NCI-H1417 treated with DMSO at 0.1 percent for 48 hours (cell line): ENCODE measurements at regions not wholly inside any gene's neighbourhood (a gene's known extent, or its start where the extent isn't known, plus 50 kb on each side); places are given as distances from the start of the nearest gene placed in this dataset.
"Not testable (repeated sequence)": the region's sequence is repeated elsewhere in the genome, so short reads cannot be mapped to it uniquely, and the experiment has no call there.

Experiments
- DNase-seq: peaks from one replicate; lab custom pipeline; 2025; lab: John Stamatoyannopoulos, UW

DNA sequence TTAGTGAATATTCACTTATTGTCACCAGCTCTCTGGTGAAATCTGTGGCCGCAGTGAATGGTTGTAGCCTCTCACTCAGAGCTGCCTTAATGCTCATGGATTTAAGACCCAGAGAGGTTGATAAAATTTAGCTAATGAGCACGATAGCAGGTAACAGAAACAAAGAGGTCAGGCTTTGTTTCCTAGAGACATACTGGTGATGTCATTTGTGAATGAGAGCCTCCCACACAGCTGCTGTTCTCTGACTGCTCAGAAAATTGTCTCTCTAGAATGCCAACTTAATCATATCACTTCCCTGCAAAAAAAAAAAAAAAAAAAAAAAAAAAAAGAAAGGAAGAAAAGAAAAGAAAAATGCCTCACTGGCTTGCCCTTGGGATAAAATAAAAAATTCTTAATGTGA lies 411.7 kb upstream of the MYT1L start:
- DNase-seq = no peak

DNA sequence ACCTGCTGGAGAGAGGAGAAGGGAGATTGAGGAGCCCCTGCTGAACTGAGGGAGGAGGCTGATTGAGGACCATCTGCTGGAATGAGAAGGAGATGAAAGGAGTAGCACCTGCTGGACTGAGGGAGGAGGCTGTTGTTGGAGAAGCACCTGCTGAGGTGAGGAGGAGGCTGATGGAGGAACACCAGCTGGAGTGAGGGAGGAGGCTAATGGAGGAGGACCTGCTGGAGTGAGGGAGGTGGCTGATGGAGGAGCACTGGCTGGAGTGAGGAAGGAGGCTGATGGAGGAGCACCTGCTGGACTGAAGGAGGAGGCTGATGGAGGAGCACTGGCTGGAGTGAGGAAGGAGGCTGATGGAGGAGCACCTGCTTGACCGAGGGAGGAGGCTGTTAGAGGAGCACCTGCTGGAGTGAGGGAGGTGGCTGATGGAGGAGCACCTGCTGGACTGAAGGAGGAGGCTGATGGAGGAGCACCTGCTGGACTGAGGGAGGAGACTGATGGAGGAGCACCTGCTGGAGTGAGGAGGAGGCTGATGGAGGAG lies 409.2 kb upstream of the MYT1L start:
- DNase-seq = no peak

DNA sequence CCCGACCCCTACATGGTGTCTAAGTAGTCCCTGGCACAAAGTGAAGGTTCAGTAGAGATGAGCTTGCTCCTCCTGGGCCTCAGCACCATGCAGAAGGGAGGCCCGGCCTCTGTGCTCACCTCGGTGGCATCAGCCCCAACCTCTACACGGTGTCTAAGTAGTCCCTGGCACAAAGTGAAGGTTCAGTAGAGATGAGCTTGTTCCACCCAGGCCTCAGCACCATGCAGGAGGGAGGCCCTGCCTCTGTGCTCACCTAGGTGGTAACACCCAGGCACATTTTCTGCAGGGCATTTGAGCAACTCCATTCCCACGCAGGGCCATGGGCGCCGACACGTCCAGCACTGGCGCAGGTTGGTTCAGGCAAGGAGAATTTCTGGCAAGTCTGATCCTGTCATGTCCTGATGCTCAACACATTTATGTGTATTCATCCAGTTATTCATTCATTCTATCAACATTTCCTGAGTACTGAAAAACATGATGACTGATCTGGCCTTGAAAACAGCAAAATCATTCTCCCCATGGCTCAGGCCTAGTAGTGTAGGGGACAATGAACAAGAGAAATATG lies 408.2 kb upstream of the MYT1L start:
- no peak for DNase-seq

DNA sequence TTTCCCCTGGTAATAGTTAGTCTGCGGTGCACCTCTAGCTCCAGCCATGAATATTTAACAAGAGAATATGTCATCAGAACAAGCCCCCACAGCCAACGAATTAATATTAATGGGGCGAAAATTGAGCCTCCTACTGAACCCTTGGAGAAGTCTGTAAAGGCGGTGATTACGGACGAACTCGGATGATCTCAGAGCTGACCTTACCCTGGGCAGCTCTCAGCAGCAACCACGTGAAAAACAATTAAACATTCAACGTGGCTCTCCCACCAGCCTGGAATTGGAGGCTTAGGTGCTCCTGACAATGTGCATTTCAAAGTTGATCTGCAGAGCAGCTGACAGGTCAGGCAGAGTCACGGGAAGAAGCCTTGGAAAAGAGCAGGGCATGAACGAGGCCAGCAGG lies 407.6 kb upstream of the MYT1L start:
- DNase-seq = no peak

DNA sequence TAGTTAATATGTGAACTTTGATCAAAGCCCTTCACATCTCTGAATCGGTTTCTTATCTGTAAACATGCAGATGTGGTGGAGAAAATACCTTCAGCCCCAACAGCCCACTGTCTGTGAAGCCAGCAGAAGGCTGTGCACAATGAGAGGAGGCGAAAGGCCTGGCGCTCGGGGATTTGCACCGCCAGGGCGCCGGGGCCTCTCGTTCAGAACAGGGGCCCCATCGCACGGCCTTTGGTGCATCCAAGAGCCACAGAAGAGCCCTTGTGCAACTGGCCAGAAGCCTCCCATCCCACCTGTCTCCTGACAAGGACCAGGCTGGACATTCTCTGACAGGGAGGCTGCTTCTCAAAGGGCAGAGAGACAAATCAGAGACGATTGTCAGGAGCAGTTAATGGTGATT lies 407.2 kb upstream of the MYT1L start:
- no peak for DNase-seq

DNA sequence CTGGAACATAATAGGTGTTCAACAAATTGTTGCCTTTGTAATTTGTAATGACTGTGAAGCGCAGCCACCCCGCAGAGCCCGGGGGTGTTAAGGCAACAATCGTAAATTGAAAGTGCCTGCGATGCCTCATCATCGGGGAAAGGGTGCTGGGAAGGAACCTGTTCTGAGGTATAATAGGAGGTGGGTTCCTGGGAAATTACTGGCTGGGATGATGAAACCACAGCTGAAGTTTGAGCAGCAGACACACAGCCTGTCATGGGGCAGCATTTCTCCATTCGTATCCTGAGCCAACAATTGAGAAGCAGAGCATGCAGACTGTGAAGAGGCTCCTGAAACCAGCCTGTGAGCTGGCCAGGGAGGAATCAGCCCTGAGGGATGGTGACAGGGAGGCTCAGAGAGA lies 404.0 kb upstream of the MYT1L start:
- no peak for DNase-seq

DNA sequence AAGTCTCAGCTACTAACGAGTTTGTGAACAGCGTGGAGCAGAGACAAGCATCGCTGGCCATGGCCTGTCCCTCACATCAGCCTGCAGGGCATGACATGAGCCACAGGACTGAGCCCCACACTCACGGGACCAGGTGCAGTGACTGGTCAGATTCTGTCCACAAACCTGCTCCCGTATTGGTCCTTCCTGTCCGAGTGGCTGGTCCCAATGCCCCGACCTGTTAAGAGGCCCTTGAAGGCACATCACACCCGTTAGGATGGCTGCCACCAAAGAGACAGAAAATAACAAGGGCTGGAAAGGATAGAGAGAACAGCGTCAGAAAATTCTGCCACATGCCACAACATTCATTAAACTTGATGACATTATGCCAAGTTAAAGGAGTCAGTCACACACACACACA lies 403.2 kb upstream of the MYT1L start:
- no peak for DNase-seq

DNA sequence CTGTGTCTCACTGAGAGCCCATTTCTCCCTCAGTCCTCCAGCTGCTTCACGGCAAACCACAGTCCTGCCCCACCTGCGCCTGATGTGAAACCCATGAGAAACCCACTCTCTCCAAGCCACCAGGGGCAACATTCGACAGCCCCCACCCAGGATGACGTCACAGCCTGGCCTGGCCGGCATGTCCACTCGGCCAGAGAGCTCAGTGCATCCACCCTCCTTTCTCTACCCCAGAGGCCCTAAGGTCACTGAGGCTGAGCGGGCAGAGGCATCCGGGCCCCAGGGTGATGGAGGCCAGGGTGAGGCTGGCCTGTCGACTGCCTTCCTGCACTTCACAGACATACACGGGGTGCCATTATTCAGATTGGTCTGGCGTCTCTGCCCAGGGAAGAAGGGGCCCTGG lies 402.7 kb upstream of the MYT1L start:
- DNase-seq = no peak

DNA sequence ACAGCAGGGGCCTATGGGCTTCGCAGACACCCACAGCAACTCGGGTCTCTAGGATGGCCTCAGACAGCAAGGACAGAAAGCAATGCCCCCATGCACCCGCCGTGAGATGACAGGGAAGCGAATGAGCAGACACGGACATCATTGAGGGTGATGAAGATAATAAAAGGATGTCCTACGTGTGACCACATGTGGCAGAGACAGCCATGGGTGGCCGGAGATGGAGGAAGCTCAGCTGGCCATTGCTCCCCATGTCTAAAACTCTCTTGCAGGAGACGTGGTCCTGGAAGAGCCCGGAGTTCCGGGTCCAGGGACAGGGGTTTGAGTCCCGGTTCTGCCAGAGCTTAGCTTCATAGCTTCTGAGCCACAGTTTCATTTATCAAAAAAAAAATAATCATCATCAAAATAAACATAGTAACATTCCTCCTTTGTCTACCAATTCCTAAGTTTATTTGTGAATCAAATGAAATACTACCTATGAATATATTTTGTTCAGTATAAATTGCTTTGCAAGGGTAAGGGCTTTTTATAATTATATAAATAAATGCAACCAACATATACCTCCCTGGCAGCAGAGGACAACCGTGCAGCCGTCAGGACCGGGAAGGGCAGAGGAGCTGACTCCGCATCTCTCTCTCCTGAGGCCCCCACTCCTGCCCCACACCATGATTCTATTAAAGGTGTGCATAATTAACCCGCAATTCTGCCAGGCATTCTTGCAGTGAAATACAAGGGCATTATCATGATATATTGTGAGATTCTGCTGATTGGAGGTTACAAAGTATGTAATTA lies 401.4 kb upstream of the MYT1L start:
- DNase-seq = no peak

DNA sequence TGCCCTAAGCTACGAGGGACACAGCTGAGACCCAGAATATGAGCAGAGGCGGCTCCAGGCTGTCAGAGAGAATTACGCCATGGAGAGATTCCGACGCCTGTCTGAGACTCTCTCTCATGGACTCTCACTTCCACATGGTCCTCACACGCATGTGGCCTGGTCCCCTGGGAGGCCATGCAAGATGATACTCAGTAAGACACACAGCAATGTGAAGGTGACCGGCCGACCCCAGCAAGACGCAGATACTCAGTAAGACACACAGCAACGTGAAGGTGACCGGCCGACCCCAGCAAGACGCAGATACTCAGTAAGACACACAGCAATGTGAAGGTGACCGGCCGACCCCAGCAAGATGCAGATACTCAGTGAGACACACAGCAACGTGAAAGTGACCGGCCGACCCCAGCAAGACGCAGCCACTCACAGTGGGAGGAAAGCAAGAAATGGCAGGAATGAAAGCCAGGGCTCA lies 400.8 kb upstream of the MYT1L start:
- no peak for DNase-seq

DNA sequence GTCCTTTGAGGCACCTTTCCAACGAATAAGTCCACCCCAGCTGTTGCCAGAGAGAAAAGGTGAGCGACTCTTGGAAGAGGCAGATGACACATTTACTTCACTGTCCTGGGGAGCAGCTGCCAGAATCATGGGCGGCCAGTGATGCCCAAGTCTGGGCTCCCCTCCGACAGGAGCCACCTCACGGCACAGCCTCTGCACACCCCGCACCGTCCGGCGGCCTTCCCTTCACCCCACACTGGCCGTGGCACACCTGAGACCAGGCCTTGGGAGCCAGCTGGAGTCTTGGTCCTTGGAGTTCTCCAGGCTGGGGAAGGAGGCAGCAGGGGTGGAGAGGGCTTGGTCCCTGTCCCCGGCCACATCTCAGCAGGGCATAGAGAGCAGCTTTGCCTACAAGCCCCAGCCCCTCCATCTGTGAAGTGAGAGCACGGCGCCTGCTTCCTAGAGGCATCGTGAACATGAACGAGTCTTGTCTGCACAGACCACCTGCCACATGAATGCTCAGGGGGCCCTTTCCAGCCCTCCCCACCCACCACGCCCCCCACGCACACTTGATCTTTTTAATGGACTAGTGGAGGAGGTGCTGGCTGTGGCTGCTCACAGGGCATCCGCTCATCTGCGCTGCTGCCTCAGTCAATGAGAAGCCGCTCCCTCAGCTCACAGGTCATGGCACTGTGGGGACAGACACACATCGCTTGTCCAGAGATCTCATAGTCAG lies 400.2 kb upstream of the MYT1L start:
- DNase-seq = no peak

DNA sequence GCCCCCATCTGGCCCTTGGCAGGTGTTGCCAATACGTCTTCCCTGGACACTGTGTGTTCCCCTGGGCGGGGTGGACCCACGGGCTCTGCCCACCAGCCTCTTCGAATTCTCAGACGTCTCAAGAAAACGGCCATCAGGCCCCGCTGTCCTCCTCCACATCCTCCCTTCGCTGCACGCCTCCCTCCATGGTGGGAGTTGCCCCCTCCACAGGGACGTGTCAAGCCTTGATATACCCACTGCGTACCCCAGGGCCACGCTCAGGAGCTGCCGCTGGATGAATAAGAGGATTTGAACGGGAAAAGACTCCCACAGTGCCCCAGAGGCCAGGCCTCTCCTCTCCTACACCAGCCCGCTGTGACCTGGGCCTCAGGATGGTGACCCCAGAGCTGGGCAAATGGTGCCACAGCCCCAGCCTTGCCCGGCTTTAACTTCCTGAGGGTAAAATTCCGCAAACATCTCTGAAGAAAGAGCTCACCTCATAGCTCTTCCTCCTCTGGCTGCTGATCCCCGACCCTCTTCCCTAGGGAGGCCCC lies 399.3 kb upstream of the MYT1L start:
- no peak for DNase-seq

DNA sequence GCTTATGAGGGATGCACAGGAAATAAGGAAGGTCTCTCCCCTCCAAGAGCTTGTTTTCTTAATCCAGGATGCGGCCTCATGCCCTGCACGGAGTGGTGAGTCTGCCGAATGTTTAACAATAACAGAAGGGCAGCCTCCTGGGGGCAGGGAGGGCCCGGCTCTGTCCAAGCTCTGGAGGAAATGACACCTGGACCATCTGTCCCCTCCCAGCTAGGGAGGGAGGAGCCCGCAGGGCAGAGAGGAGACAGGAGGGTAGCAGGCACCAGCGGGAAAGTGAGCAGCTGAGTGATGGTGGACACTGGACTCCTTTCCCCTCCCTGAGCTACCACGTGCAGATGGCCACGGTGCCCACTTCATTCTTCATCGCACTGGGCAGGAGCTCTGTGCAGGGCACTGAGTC lies 398.2 kb upstream of the MYT1L start:
- no peak for DNase-seq

DNA sequence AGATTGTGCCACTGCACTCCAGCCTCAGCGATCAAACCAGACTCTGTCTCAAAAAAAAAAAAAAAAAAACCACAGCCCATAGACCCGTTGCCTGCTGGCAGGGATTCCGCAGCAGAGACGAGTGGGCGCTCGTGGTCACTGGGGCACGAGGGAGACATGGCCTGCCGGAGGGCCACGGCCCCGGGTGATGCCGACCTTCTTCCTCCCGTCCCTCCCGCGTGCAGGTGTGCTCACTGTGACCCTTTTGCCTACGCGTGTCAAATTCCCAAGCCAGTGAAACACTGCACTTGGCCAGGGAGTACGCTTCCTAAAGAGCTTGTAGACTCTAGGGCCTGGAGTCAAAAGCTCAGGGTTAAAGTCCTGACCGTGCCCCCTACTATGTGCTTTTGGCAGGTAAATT lies 397.6 kb upstream of the MYT1L start:
- DNase-seq = no peak

DNA sequence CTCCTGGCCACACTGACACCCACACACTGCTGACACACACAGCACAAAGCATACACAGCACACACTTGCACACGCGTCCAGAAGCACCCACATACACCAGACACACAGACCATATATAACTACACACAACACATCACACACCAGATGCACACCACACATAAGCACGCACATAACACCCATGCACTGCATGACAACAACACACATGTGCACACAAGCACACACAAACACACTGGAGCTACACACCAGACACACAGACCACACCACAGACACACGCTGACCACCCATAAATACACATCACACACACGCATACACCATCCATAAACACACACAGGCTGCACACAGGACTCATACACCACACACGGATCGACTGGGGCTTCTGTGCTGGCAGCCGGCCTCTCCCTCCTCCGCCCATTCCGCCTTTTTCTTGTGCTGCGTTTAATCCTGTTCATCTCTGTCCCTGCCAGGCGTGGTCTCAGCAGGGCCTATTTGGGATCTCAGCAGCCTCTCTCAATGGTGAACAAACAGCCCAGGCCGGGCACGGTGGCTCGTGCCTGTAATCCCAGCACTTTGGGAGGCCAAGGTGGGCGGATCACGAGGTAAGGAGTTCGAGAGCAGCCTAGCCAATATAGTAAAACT lies 396.9 kb upstream of the MYT1L start:
- no peak for DNase-seq

DNA sequence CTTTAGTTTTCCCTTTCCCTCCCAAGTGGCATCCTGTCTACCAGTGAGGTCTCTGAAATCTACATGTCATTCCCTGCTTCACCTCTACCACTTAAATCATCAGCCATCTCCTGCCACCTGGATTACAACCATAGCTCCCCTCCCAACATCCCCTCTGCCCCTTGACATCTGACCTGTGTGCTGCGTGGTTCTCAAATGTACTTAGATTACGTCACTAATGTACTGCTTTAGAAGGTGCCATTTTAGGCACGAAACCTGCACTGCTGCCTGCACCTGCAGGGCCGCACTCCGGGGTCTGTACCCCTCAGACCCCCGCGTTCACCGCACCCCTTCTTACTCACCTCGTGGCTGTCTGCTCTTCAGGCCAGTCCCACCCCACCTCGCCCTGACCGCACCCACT lies 395.1 kb upstream of the MYT1L start:
- no peak for DNase-seq

DNA sequence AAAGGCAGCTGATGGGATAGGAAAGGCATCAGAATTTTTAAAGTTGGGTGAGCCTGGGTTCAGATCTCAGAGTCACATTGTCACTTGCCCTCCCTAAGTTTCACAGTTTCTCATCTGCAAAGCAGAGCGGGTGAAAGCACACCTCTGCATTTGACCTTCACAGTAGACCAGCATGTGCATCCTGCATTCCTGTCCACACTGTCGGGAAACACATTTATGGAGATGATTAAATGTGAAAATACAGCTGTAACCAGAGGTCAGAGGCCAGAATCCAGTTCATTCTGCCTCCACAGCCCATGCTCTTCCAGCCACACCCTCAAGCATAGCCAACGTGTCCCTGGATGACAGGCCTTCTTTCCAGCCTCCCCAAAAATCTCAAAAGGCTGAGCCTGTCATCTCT lies 392.0 kb upstream of the MYT1L start:
- DNase-seq = no peak

DNA sequence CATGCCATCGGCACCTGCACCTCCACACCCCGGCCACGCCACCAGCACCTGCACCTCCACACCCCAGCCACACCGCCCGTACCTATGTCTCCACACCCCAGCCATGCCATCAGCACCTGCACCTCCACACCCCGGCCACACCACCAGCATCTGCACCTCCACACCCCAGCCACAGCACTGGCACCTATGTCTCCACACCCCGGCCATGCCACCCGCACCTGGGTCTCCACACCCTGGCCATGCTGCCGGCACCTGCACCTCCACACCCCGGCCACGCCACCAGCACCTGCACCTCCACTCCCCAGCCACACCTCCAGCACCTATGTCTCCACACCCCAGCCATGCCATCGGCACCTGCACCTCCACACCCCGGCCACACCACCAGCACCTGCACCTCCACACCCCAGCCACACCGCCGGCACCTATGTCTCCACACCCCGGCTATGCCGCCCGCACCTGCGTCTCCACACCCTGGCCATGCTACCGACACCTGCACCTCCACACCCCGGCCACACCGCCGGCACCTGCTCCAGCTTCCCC lies 390.3 kb upstream of the MYT1L start:
- no peak for DNase-seq

DNA sequence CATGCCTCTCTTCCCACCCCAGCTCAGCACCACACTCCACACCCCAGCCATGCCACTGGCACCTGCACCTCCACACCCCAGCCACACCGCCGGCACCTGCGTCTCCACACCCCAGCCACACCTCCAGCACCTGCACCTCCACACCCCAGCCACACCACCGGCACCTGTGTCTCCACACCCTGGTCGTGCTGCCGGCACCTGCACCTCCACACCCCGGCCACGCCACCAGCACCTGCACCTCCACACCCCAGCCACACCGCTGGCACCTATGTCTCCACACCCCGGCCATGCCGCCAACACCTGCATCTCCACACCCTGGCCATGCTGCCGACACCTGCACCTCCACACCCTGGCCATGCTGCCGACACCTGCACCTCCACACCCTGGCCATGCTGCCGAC lies 389.7 kb upstream of the MYT1L start:
- not testable (repeated sequence) for DNase-seq

DNA sequence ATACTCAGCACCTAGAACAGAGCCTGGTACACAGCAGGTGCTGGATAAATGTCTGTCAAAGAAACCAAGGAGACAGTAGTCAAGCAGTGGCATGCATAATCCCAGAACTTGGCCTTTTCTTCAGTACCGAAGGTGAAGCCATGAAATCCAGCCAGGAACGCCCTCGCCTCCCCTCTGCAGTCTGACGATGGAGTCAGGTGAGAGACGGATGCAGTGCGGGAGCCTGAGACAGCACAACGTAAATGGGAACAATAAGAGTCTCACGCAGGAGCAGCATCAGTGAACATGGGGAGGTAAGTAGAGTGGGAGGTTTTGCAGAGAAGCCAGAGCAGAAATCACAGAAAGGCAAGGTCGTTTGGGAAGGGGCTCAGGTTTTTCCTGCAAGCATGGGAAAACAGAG lies 389.3 kb upstream of the MYT1L start:
- no peak for DNase-seq

DNA sequence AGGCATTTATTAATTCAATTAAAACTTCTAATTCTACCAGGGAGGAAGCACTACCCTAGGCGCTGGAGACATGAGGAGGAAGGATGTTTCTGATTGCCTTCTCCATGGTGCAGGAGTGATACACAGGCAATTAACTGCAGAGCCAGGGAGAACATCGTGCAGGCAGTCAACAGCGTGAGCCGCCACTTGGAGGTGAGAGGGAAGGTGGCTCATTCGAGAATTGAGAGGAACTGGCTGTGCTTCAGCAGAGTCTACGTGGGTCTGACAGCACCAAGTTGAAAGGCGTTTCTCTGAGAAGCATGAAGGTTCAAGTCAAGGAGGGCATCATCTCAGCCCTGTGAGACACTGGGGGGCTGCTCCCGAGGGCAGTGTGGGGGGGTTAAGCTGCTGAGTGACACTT lies 388.7 kb upstream of the MYT1L start:
- DNase-seq = no peak

DNA sequence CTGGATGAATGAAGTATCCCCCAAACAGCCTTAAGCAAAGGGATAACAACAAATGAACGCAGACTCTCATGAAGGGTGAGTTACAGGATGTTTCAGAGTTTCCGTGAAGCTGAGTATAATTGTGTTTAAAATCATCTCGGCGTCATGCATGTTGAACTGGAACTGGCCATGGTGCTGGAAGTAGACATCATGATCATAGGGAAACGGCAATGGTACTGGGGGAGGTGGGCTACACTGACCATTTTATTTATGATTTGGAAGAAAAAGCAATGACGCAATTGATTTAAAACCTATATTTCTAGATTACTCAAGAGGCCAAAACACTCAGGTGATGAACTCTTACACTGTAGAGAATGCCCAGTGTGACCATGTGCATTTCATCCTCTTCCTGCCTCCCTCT lies 387.9 kb upstream of the MYT1L start:
- DNase-seq = no peak
